Progenitor cell of endocrine pancreas (in vitro differentiated cells): ENCODE measurements at regions not wholly inside any gene's neighbourhood (a gene's known extent, or its start where the extent isn't known, plus 50 kb on each side); places are given as distances from the start of the nearest gene placed in this dataset.

ENCODE experiments used
- DNase-seq: peaks from one replicate; pipeline ENCODE4 v3.0.0; 2021; ENCODE audit warnings: low spot score; ENCODE audit not compliant: unreplicated experiment
- H3K27ac Mint-ChIP-seq: 2 replicates; pipeline ENCODE4 v1.8.0; 2021; ENCODE audit warnings: mild to moderate bottlenecking, moderate library complexity, mixed read lengths
- H3K27me3 Mint-ChIP-seq: 2 replicates; pipeline ENCODE4 v1.8.0; 2021; ENCODE audit warnings: mixed read lengths
- H3K36me3 Mint-ChIP-seq: 2 replicates; pipeline ENCODE4 v1.8.0; 2022; ENCODE audit warnings: mixed read lengths; ENCODE audit not compliant: insufficient read depth
- H3K4me1 Mint-ChIP-seq: 2 replicates; pipeline ENCODE4 v1.8.0; 2021; ENCODE audit warnings: low read depth, mixed read lengths
- H3K4me3 Mint-ChIP-seq: 2 replicates; pipeline ENCODE4 v1.8.0; 2021; ENCODE audit warnings: low read depth, mild to moderate bottlenecking, moderate library complexity, mixed read lengths
- H3K9me3 Mint-ChIP-seq: 2 replicates; pipeline ENCODE4 v1.8.0; 2021; ENCODE audit warnings: low read depth, mixed read lengths
- TF ChIP-seq, protein P1 (sequence below): fragments of 200-600 bp; sonication (generic); IDR thresholded peaks from one replicate; pipeline ENCODE4 v1.5.0; 2021; ENCODE audit warnings: antibody characterized with exemption, mild to moderate bottlenecking; ENCODE audit not compliant: unreplicated experiment

DNA sequence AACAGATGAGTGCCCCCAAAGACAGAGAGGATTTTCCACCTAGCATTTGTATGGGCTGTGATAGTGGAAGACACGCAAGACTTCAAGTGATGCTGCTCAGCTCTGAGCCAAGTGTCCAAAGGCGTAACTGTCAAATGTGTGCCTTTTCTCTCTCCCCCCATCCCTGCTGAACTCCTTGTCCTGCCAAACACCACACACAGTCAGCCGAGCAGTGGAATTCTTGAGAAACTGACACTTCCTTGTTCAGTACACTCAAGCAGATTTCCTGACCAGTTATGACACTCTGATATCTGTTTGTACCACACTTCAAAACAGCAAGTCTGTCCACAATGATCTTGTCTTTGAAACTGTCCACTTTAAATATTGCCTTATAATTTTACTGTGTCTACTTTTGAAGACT is 166.4 kb downstream of the PIK3R1 start:
- Mint-ChIP-seq H3K27ac (no peak overlapping the region), H3K4me3 (no peak overlapping the region), H3K27me3 (peaks cover 3% of the 10 kb centered on the region), H3K36me3 (no peaks in the 10 kb centered on the region), H3K9me3 (peaks cover 3% of the 10 kb centered on the region), H3K4me1 (peaks cover 4% of the 10 kb centered on the region)
- no peak for DNase-seq
- TF ChIP-seq, protein P1, sequence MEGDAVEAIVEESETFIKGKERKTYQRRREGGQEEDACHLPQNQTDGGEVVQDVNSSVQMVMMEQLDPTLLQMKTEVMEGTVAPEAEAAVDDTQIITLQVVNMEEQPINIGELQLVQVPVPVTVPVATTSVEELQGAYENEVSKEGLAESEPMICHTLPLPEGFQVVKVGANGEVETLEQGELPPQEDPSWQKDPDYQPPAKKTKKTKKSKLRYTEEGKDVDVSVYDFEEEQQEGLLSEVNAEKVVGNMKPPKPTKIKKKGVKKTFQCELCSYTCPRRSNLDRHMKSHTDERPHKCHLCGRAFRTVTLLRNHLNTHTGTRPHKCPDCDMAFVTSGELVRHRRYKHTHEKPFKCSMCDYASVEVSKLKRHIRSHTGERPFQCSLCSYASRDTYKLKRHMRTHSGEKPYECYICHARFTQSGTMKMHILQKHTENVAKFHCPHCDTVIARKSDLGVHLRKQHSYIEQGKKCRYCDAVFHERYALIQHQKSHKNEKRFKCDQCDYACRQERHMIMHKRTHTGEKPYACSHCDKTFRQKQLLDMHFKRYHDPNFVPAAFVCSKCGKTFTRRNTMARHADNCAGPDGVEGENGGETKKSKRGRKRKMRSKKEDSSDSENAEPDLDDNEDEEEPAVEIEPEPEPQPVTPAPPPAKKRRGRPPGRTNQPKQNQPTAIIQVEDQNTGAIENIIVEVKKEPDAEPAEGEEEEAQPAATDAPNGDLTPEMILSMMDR: no peak

DNA sequence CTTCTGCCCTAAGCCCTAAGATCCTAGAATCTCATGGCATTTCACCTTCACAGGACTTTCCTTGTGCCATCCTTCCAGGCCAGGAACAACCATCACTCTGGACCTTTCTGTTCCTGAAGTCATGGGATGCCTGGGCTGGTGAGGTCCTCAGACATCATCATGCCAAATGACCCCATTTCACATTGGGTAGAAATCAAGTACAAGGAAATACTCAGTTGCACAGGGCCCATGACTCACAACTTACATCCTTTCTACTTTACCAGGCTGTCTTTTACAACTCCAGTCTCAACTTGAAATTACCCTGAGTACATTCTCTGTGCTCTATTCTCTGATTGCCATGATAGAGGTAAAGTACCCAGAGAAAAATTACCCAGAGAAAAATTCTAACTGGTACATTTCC is 167.1 kb downstream of the PIK3R1 start:
- Mint-ChIP-seq H3K9me3 (peaks cover 3% of the 10 kb centered on the region), H3K4me1 (peaks cover 4% of the 10 kb centered on the region), H3K36me3 (no peaks in the 10 kb centered on the region), H3K4me3 (no peak overlapping the region), H3K27me3 (peaks cover 3% of the 10 kb centered on the region), H3K27ac (no peak overlapping the region)
- no peak for DNase-seq
- TF ChIP-seq, protein P1: no peak

DNA sequence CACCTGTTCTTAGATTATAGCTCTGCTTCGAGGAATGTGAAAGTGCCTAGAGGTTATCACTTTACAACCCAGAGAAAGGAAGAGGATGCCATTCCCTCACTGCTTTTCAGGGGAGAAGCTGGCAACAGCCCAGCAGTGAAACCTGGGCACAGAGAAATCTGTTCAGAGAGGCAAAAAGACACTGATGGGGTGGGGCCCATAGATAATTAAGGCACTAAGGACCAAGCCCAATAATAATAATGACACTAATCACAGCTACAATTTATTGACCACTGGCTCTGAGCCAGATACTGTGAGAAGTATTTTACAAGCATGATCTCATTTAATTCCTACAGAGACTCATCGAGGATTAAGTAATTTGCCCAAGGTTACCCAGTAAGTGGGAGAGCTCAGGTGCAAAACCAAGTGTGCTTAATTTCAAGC is 168.3 kb downstream of the PIK3R1 start:
- H3K27ac Mint-ChIP-seq: no peak overlapping the region
- TF ChIP-seq, protein P1: no peak
- peaks cover 3% of the 10 kb centered on the region for H3K27me3 Mint-ChIP-seq
- H3K4me1 Mint-ChIP-seq: peaks cover 4% of the 10 kb centered on the region
- H3K4me3 Mint-ChIP-seq: no peak overlapping the region
- DNase-seq: no peak
- H3K36me3 Mint-ChIP-seq: no peaks in the 10 kb centered on the region
- H3K9me3 Mint-ChIP-seq: peaks cover 3% of the 10 kb centered on the region

DNA sequence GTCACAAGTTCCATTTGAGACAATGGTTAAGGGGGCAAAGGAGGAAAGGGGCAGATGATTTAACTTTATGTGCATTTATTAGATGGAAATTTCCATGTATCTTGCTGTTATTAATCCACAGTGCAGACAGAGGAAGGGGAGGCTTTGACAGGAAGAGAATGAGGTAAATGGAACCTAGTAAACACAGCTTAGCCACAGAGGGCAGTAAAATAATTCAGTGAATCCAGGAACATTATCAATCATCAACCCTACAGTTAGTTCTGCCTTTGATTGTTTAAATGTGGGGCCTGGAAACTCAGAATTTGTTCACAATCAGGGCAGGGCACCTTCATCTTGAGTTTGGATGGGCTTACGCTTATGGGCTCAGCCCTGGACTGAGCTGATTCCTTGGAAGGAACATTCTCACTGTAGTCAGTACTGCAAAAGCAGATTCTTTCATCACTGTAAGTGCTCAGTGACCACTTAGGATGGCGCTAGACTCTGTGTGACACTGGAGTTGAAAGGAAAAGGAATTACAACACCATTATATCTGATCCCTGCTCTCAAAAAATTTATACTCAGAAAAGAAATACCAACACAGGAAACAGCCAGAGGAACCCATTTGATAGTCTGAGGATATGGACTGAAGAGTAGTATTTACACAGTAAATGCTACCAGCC is 169.5 kb downstream of the PIK3R1 start:
- no peak overlapping the region for H3K27ac Mint-ChIP-seq
- no peak overlapping the region for H3K4me3 Mint-ChIP-seq
- TF ChIP-seq, protein P1: no peak

DNA sequence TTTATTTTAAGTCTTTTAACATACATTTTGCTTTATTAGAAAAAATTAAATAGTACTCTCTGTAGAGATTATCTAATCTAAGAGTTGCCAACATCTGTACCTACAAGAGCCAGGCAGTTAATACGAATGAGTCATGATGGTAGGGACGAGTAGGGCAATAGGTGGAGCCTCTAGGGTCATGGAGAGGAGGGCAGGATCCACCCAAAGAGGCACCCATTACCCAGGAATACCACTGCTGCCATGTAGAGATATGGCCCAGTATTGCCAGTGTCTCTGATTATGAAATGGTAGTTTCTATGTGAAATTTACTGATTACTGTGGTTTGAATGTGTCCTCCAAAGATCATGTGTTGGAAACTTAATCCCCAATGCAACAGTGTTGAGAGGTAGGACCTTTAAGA is 170.4 kb downstream of the PIK3R1 start:
- no peak overlapping the region for H3K27ac Mint-ChIP-seq
- H3K27me3 Mint-ChIP-seq: peaks cover 3% of the 10 kb centered on the region
- TF ChIP-seq, protein P1: no peak
- H3K4me1 Mint-ChIP-seq: no peaks in the 10 kb centered on the region
- no peaks in the 10 kb centered on the region for H3K36me3 Mint-ChIP-seq
- no peak overlapping the region for H3K4me3 Mint-ChIP-seq
- peaks cover 3% of the 10 kb centered on the region for H3K9me3 Mint-ChIP-seq
- no peak for DNase-seq

More for the DNA sequence above, 169.5 kb downstream of the PIK3R1 start:
- no peaks in the 10 kb centered on the region for H3K4me1 Mint-ChIP-seq
- no peaks in the 10 kb centered on the region for H3K36me3 Mint-ChIP-seq
- DNase-seq: no peak
- peaks cover 3% of the 10 kb centered on the region for H3K27me3 Mint-ChIP-seq
- H3K9me3 Mint-ChIP-seq: peaks cover 3% of the 10 kb centered on the region
